Spleen (tissue), 11 donors: ENCODE measurements at regions not wholly inside any gene's neighbourhood (a gene's known extent, or its start where the extent isn't known, plus 50 kb on each side); places are given as distances from the start of the nearest gene placed in this dataset.

ENCODE experiments used
- DNase-seq: peaks from one replicate; pipeline ENCODE4 v3.0.0-alpha.2; 2020
- H3K27ac ChIP-seq, 8 donors: fragments of 200-600 bp; sonication (generic) in 7 of 8; 1 replicate in 4 of 8; 2 replicates in 4 of 8; pipeline versions ENCODE4 v1.5.0 to v1.8.0; 2016 to 2021; ENCODE audit warnings: inconsistent platforms in 4 of 8, mild to moderate bottlenecking in 4 of 8, moderate library complexity in 1 of 8
- H3K27me3 ChIP-seq, 7 donors: fragments of 200-600 bp; sonication (generic) in 6 of 7; replicated peaks in 1 of 7; 1 replicate in 4 of 7; 2 replicates in 3 of 7; pipeline versions ENCODE4 v1.5.0 to v1.8.0; 2016 to 2021; ENCODE audit warnings: inconsistent platforms in 3 of 7, mild to moderate bottlenecking in 1 of 7
- H3K36me3 ChIP-seq, 6 donors: fragments of 200-600 bp; sonication (generic) in 5 of 6; 1 replicate in 4 of 6; 2 replicates in 2 of 6; pipeline versions ENCODE4 v1.5.0 to v1.8.0; 2016 to 2021; ENCODE audit warnings: inconsistent platforms in 2 of 6
- H3K4me1 ChIP-seq, 6 donors: fragments of 200-600 bp; sonication (generic) in 5 of 6; 1 replicate in 3 of 6; 2 replicates in 3 of 6; pipeline versions ENCODE4 v1.5.0 to v1.8.0; 2016 to 2021; ENCODE audit warnings: inconsistent platforms in 3 of 6
- H3K4me3 ChIP-seq, 8 donors: fragments of 200-600 bp; sonication (generic) in 7 of 8; 1 replicate in 4 of 8; 2 replicates in 4 of 8; pipeline versions ENCODE4 v1.5.0 to v1.8.0; 2016 to 2021; ENCODE audit warnings: inconsistent platforms in 4 of 8, mild to moderate bottlenecking in 4 of 8, moderate library complexity in 2 of 8
- H3K9me3 ChIP-seq, 8 donors: fragments of 200-600 bp; sonication (generic) in 7 of 8; 1 replicate in 4 of 8; 2 replicates in 4 of 8; pipeline versions ENCODE4 v1.5.0 to v1.8.0; 2016 to 2021; ENCODE audit warnings: inconsistent platforms in 4 of 8
- CTCF ChIP-seq, 11 experiments: fragments of 200-600 bp in 7 of 11; fragments of 450-650 bp in 4 of 11; sonication (generic) in 4 of 11; IDR thresholded peaks in 8 of 11; conservative IDR thresholded peaks in 3 of 11; 1 replicate in 7 of 11; 2 replicates in 4 of 11; pipeline versions ENCODE4 v1.4.0 to v1.8.0; 2016 to 2021; ENCODE audit warnings: antibody characterized with exemption in 11 of 11, inconsistent platforms in 4 of 11, mild to moderate bottlenecking in 1 of 11
- POLR2A ChIP-seq, 3 donors: fragments of 450-650 bp; IDR thresholded peaks; one replicate each; pipeline ENCODE4 v1.5.1; 2017; ENCODE audit warnings: antibody characterized with exemption in 3 of 3, mild to moderate bottlenecking in 1 of 3
- POLR2AphosphoS5 ChIP-seq, 3 donors: sonication (generic); formaldehyde crosslinking; IDR thresholded peaks; one replicate each; pipeline ENCODE4 v1.5.1; 2017; ENCODE audit warnings: antibody characterized with exemption in 3 of 3
- WGBS, 5 donors: extraction: QIAGEN DNeasy Blood & Tissue Kit in 3 of 5; methylation state at CpG; one replicate each; pipeline versions ENCODE4 v1.1.5 to v1.1.7; 2013 to 2018; 5-methylcytosine and 5-hydroxymethylcytosine counted together
- intact Hi-C: fragments of 100-400 bp; cut with DNase I; formaldehyde crosslinking; loops from one replicate; pipeline ENCODE4 v1.15.0; 2023; ENCODE audit warnings: low total_unique reads
- donor health status: healthy with polysubstance abuse.
- donor health status: DM: no; HTN: no; CAD: no; lungs with moderate emphysema.
- donor health status: DM: no; HTN: no; CAD: no.
- donor health status: Bipolar disorder and iron deficiency.
- donor health status: healthy.
- donor health status: DM: no; HTN: no; CAD: no.
- donor health status: DM: yes; HTN: yes; CAD: no.

DNA sequence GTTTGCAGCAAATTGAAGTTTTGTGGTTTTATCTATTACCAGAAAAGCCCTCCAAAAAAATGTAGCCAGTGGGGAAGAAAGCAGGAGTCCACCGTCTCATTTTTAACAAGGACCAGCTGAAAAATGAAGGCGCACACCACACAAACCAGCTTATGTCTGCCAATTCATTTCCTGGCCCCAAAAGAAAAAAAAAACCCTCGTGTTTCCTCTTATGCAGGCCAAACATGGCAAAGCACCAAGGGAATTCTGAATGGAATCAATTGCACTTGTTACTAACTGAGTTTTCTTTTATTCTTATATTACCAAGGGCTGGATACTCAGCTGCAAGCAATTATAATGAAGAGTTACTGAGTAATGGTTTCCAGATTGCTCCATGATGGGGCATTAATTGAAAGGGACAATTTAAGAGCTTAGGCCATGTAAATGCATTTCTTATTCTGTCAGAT, 428.3 kb upstream of the NPVF start:
- Histone ChIP-seq H3K27me3 (no peaks in the 10 kb centered on the region), H3K4me3 (no peak overlapping the region), H3K27ac (peak overlapping the region in 1 of 8 donors; percentile 21), H3K36me3 (no peaks in the 10 kb centered on the region), H3K9me3 (no peaks in the 10 kb centered on the region), H3K4me1 (peaks cover 0 to 19% (median 11%) of the 10 kb centered on the region in 6 donors)
- DNase-seq, result no peak
- TF ChIP-seq POLR2AphosphoS5 (IDR thresholded peaks at IDR 0.05) (no peak), CTCF (IDR thresholded peaks at IDR 0.05 in 8 of 11, conservative IDR thresholded peaks at IDR 0.05 in 3 of 11) (no peak), POLR2A (IDR thresholded peaks at IDR 0.05) (no peak)
- intact Hi-C loops, result no loop called here
- WGBS, 5 donors, result 6 to 13% (median 10%) methylated on average over 3 of the region's 3 CpGs

DNA sequence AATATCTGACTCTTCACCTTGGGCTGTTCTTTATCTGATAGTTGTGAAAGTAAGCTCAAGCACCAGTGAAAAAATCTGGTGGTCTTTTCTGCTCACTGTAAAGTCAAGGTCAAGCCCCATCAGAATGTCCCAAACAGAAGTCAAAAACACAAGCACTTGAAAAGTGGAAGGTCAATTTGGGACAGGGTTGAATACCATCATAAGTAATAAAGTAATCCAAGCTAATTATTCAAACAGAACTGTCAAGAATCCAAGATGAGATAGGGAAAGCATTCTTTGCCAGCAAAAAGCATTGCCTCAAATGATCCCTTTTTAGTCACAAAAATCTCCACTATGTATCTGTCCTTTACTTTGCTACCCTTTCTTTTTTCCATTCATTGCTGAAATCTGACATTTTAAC, 430.1 kb upstream of the NPVF start:
- Histone ChIP-seq H3K9me3 (no peaks in the 10 kb centered on the region), H3K4me3 (no peak overlapping the region), H3K27me3 (no peaks in the 10 kb centered on the region), H3K36me3 (no peaks in the 10 kb centered on the region), H3K27ac (no peak overlapping the region), H3K4me1 (peaks cover 0 to 19% (median 11%) of the 10 kb centered on the region in 6 donors)
- no peak for DNase-seq
- TF ChIP-seq POLR2AphosphoS5 (IDR thresholded peaks at IDR 0.05), result no peak
- TF ChIP-seq CTCF (IDR thresholded peaks at IDR 0.05 in 8 of 11, conservative IDR thresholded peaks at IDR 0.05 in 3 of 11), result no peak
- TF ChIP-seq POLR2A (IDR thresholded peaks at IDR 0.05), result no peak
- intact Hi-C loops, result no loop called here

- Histone ChIP-seq H3K36me3 (no peaks in the 10 kb centered on the region), H3K9me3 (no peaks in the 10 kb centered on the region), H3K4me3 (no peak overlapping the region), H3K27ac (no peak overlapping the region), H3K27me3 (no peaks in the 10 kb centered on the region), H3K4me1 (peaks cover 0 to 19% (median 11%) of the 10 kb centered on the region in 6 donors)
- intact Hi-C loops, result no loop called here
- TF ChIP-seq POLR2AphosphoS5 (IDR thresholded peaks at IDR 0.05) (no peak), POLR2A (IDR thresholded peaks at IDR 0.05) (no peak), CTCF (IDR thresholded peaks at IDR 0.05 in 8 of 11, conservative IDR thresholded peaks at IDR 0.05 in 3 of 11) (no peak)
- no peak for DNase-seq
- 73 to 89% (median 82%) methylated on average over 6 of the region's 6 CpGs for WGBS, 5 donors
Observed at GRCh38 chr7:25659841-25660240, 431.6 kb upstream of the NPVF start.

DNA sequence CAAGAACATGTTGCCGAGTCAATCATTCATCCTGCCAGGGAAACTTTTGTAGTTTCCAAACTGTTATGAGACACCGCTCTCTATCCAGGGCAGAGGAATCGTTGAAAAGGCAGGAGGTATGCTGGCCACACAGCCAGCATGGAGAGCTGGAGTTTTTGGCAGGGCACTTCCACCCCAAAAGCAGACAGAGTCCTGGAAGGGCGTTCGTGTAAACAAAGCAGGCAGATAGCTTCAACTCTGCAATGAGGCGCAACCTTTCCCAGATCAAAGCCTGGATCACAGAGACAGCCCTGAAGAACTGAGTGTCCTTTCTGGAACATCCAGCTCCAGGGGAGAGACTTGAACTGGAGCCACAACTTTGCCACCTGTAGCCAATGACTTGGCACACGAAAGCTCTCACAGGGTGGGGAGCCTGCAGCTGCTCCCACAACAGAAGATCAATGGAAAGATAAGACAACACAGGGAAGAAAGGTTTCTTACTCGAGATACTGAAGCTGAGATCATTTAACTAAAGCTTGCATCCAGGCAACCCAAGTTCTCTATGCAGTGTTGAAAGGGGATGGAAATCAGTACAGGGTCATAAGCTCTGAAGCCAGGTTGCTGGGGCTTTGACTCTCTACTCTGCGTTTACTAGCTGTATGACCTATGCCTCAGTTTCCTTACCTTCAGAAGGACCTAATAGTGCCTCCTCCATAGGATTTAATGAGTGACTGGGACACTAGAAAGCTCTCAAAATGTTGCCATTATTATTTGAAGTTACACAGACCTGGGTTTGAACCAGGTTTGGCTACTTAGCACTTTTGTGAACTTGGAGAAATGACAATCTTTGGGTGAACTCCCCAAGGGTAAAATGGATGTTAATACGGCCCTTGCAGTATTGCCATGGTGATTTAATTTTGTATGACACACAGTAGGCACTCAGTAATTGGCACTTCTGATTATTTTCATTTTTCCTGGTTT, 434.8 kb upstream of the NPVF start:
- H3K4me1 ChIP-seq, result peaks cover 0 to 4% (median 0%) of the 10 kb centered on the region in 6 donors
- H3K4me3 ChIP-seq, result no peak overlapping the region
- intact Hi-C loops, result no loop called here
- H3K27ac ChIP-seq, result no peak overlapping the region
- H3K27me3 ChIP-seq, result no peaks in the 10 kb centered on the region
- DNase-seq, result no peak
- H3K9me3 ChIP-seq, result no peaks in the 10 kb centered on the region
- 80 to 88% (median 83%) methylated on average over 10 of the region's 10 CpGs for WGBS, 5 donors
- no peaks in the 10 kb centered on the region for H3K36me3 ChIP-seq
- TF ChIP-seq CTCF (IDR thresholded peaks at IDR 0.05 in 8 of 11, conservative IDR thresholded peaks at IDR 0.05 in 3 of 11) (no peak), POLR2A (IDR thresholded peaks at IDR 0.05) (no peak), POLR2AphosphoS5 (IDR thresholded peaks at IDR 0.05) (no peak)
